Glomerular endothelial cell (primary cell): ENCODE measurements at regions not wholly inside any gene's neighbourhood (a gene's known extent, or its start where the extent isn't known, plus 50 kb on each side); places are given as distances from the start of the nearest gene placed in this dataset.

Experiments used
- DNase-seq: peaks from one replicate; pipeline ENCODE4 v3.0.0-alpha.2; 2011; ENCODE audit warnings: low read depth, low spot score; ENCODE audit errors: extremely low read depth

- DNase-seq = no peak
These were observed 648.8 kb upstream of the MKI67 start for GRCh38 chr10:128774979-128775378.

GRCh38 chr10:128775743-128776142 is 649.5 kb upstream of the MKI67 start:
- no peak for DNase-seq

GRCh38 chr10:128776673-128777252 is 650.5 kb upstream of the MKI67 start:
- DNase-seq = no peak

- no peak for DNase-seq
These were observed 651.1 kb upstream of the MKI67 start for GRCh38 chr10:128777342-128777741.

GRCh38 chr10:128779416-128779815 is 653.2 kb upstream of the MKI67 start:
- no peak for DNase-seq

GRCh38 chr10:128780156-128780761 is 654.0 kb upstream of the MKI67 start:
- DNase-seq = no peak

GRCh38 chr10:128781637-128782036 is 655.4 kb upstream of the MKI67 start:
- no peak for DNase-seq

- DNase-seq = no peak
These were observed 658.2 kb upstream of the MKI67 start for GRCh38 chr10:128784444-128784843.

- DNase-seq = no peak
These were observed 666.4 kb upstream of the MKI67 start for GRCh38 chr10:128792426-128793140.

GRCh38 chr10:128793726-128794655 is 667.8 kb upstream of the MKI67 start:
- DNase-seq = no peak

GRCh38 chr10:128796396-128796912 is 670.2 kb upstream of the MKI67 start:
- no peak for DNase-seq

- DNase-seq = no peak
These were observed 665.0 kb upstream of the MGMT start for GRCh38 chr10:128802062-128802461.

- DNase-seq = no peak
These were observed 663.3 kb upstream of the MGMT start for GRCh38 chr10:128803790-128804189.

- no peak for DNase-seq
These were observed 662.6 kb upstream of the MGMT start for GRCh38 chr10:128804411-128804810.

GRCh38 chr10:128808921-128809440 is 658.1 kb upstream of the MGMT start:
- no peak for DNase-seq

- DNase-seq = no peak
These were observed 655.5 kb upstream of the MGMT start for GRCh38 chr10:128811511-128811910.

GRCh38 chr10:128812000-128812399 is 655.0 kb upstream of the MGMT start:
- no peak for DNase-seq

GRCh38 chr10:128813574-128813973 is 653.5 kb upstream of the MGMT start:
- no peak for DNase-seq

- DNase-seq = no peak
These were observed 653.0 kb upstream of the MGMT start for GRCh38 chr10:128814024-128814423.

GRCh38 chr10:128814782-128815181 is 652.3 kb upstream of the MGMT start:
- no peak for DNase-seq

GRCh38 chr10:128816726-128817125 is 650.3 kb upstream of the MGMT start:
- DNase-seq = no peak
